Sigmoid colon (tissue), 6 donors: ENCODE measurements at regions not wholly inside any gene's neighbourhood (a gene's known extent, or its start where the extent isn't known, plus 50 kb on each side); places are given as distances from the start of the nearest gene placed in this dataset.

Experiments
- DNase-seq: peaks from one replicate; pipeline ENCODE4 v3.0.0-alpha.2; 2019
- H3K27ac ChIP-seq, 4 donors: fragments of 200-600 bp; sonication (generic); one replicate each; pipeline ENCODE4 v1.5.1; 2016 to 2019; ENCODE audit warnings: mild to moderate bottlenecking in 1 of 4
- H3K27me3 ChIP-seq, 3 donors: fragments of 200-600 bp; sonication (generic); one replicate each; pipeline ENCODE4 v1.5.1; 2019; ENCODE audit warnings: mild to moderate bottlenecking in 1 of 3
- H3K36me3 ChIP-seq, 4 donors: fragments of 200-600 bp; sonication (generic); one replicate each; pipeline ENCODE4 v1.5.1; 2016 to 2019
- H3K4me1 ChIP-seq, 4 donors: fragments of 200-600 bp; sonication (generic); one replicate each; pipeline ENCODE4 v1.5.1; 2017 to 2019
- H3K4me3 ChIP-seq, 4 donors: fragments of 200-600 bp; sonication (generic); one replicate each; pipeline ENCODE4 v1.5.1; 2017 to 2019; ENCODE audit warnings: mild to moderate bottlenecking in 2 of 4, moderate library complexity in 1 of 4
- H3K9me3 ChIP-seq, 4 donors: fragments of 200-600 bp in 3 of 4; sonication (generic) in 3 of 4; one replicate each; pipeline versions ENCODE4 v1.5.1 to v1.6.1; 2013 to 2019
- CTCF ChIP-seq, 4 experiments: fragments of 450-650 bp in 3 of 4; fragments of 200-600 bp in 1 of 4; IDR thresholded peaks; one replicate each; pipeline ENCODE4 v1.5.1; 2016 to 2019; ENCODE audit warnings: antibody characterized with exemption in 4 of 4, mild to moderate bottlenecking in 3 of 4, moderate library complexity in 2 of 4
- EP300 ChIP-seq, 4 donors: sonication (generic); formaldehyde crosslinking; IDR thresholded peaks; one replicate each; pipeline ENCODE4 v1.6.1; 2017; ENCODE audit warnings: antibody characterized with exemption in 4 of 4
- POLR2A ChIP-seq, 2 donors: fragments of 450-650 bp; IDR thresholded peaks; one replicate each; pipeline ENCODE4 v1.6.1; 2016; ENCODE audit warnings: antibody characterized with exemption in 2 of 2, mild to moderate bottlenecking in 2 of 2, moderate library complexity in 2 of 2
- POLR2AphosphoS5 ChIP-seq, 4 donors: sonication (generic); formaldehyde crosslinking; IDR thresholded peaks; one replicate each; pipeline ENCODE4 v1.6.1; 2017; ENCODE audit warnings: antibody characterized with exemption in 4 of 4
- WGBS, 2 donors: extraction: QIAGEN DNeasy Blood & Tissue Kit; methylation state at CpG; one replicate each; pipeline ENCODE4 v1.1.7; 2013; 5-methylcytosine and 5-hydroxymethylcytosine counted together
- intact Hi-C: fragments of 100-400 bp; cut with DNase I; formaldehyde crosslinking; loops from one replicate; pipeline ENCODE4 v1.15.1; 2023
- donor health status: healthy with polysubstance abuse.
- donor health status: healthy.

DNA sequence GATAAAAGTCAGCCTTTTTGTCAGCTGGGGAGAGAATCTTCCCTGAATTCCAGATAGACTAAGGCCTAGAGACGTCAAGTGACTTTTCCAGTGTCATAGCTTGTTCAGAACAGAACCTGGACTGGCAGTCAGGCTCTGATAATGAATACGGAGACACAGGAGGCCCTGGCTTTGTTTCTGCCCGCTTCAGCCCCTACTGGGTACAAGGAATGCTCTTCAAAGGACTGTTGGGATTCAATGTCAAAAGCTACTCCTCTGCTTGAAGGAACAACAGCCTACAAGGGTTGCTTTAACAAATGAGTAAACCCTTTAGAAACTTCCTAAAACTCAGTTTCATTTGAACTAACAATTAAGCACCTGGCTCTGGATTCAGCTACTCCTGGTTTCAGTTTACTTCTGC lies 412.3 kb downstream of the OXSM start:
- no peak overlapping the region for H3K4me3 ChIP-seq
- TF ChIP-seq POLR2A (IDR thresholded peaks at IDR 0.05) (no peak), EP300 (IDR thresholded peaks at IDR 0.05) (no peak), POLR2AphosphoS5 (IDR thresholded peaks at IDR 0.05) (no peak), CTCF (IDR thresholded peaks at IDR 0.05) (no peak)
- no peaks in the 10 kb centered on the region for H3K36me3 ChIP-seq
- DNase-seq = no peak
- intact Hi-C loops = no loop called here
- H3K27ac ChIP-seq = no peak overlapping the region
- no peaks in the 10 kb centered on the region for H3K27me3 ChIP-seq
- H3K9me3 ChIP-seq = no peaks in the 10 kb centered on the region
- WGBS, 2 donors = 46 to 74% methylated on average over 3 of the region's 3 CpGs
- peaks cover 0 to 12% (median 0%) of the 10 kb centered on the region in 4 donors for H3K4me1 ChIP-seq

GRCh38 chr3:26205475-26205874 lies 415.6 kb downstream of the OXSM start:
- no peak overlapping the region for H3K4me3 ChIP-seq
- peaks cover 0 to 3% (median 0%) of the 10 kb centered on the region in 4 donors for H3K9me3 ChIP-seq
- WGBS, 2 donors = 87 to 94% methylated on average over 1 of the region's 1 CpG
- H3K27ac ChIP-seq = no peak overlapping the region
- TF ChIP-seq POLR2A (IDR thresholded peaks at IDR 0.05) = no peak
- no peak for TF ChIP-seq EP300 (IDR thresholded peaks at IDR 0.05)
- TF ChIP-seq CTCF (IDR thresholded peaks at IDR 0.05) = no peak
- TF ChIP-seq POLR2AphosphoS5 (IDR thresholded peaks at IDR 0.05) = no peak
- intact Hi-C loops = no loop called here
- no peaks in the 10 kb centered on the region for H3K36me3 ChIP-seq
- peaks cover 0 to 12% (median 0%) of the 10 kb centered on the region in 4 donors for H3K4me1 ChIP-seq
- DNase-seq = no peak
- H3K27me3 ChIP-seq = no peaks in the 10 kb centered on the region

DNA sequence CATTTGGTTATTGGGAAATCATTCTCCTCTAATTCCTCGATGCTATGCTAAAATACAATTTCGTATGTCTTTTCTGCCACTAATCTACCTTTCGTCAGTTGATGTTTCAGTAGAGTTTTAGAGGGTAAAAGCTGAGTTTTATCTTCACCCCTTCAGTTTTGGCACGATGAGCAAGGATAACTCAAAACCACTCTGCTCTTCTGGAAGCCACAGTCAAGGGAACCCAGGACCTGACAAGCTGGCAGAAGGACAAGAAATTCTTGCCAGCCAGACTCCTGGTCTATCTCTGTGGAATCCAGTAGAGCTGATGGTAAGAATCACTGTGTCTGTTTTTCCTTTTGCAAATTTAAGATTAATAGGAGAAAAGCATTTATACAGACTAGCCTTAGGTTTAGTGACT lies 414.4 kb upstream of the LRRC3B start:
- Histone ChIP-seq H3K9me3 (peaks cover 0 to 3% (median 0%) of the 10 kb centered on the region in 4 donors), H3K27me3 (no peaks in the 10 kb centered on the region), H3K27ac (no peak overlapping the region), H3K4me1 (peaks cover 0 to 12% (median 0%) of the 10 kb centered on the region in 4 donors), H3K4me3 (no peak overlapping the region), H3K36me3 (no peaks in the 10 kb centered on the region)
- DNase-seq = no peak
- WGBS, 2 donors = 81 to 88% methylated on average over 4 of the region's 4 CpGs
- intact Hi-C loops = no loop called here
- TF ChIP-seq EP300 (IDR thresholded peaks at IDR 0.05) (no peak), CTCF (IDR thresholded peaks at IDR 0.05) (no peak), POLR2A (IDR thresholded peaks at IDR 0.05) (no peak), POLR2AphosphoS5 (IDR thresholded peaks at IDR 0.05) (no peak)

DNA sequence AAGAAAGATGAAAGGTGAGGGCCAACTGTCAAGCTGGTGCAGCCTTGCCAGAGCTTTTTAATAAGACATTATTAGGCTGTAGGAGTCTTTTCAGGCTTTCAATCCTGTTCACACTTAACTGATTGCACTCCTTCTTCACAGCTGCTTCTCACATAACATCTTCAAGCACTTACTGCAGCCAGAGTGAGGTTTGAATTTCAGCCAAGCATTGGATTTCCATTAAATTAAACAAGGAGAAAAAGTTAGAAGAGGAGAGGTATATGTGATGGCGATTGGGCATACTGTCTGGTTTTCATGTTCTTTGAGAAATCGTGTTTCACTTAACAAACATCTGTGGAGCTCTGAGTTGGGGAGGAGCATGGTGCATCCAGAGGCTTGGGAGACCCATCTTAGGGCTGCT lies 392.8 kb upstream of the LRRC3B start:
- no peak for DNase-seq
- Histone ChIP-seq H3K4me1 (no peaks in the 10 kb centered on the region), H3K27me3 (no peaks in the 10 kb centered on the region), H3K27ac (no peak overlapping the region), H3K9me3 (no peaks in the 10 kb centered on the region), H3K36me3 (no peaks in the 10 kb centered on the region), H3K4me3 (no peak overlapping the region)
- 73 to 77% methylated on average over 2 of the region's 2 CpGs for WGBS, 2 donors
- intact Hi-C loops = no loop called here
- no peak for TF ChIP-seq POLR2AphosphoS5 (IDR thresholded peaks at IDR 0.05)
- no peak for TF ChIP-seq EP300 (IDR thresholded peaks at IDR 0.05)
- TF ChIP-seq CTCF (IDR thresholded peaks at IDR 0.05) = no peak
- no peak for TF ChIP-seq POLR2A (IDR thresholded peaks at IDR 0.05)

GRCh38 chr3:26233374-26233773 lies 389.2 kb upstream of the LRRC3B start:
- TF ChIP-seq CTCF (IDR thresholded peaks at IDR 0.05) (no peak), POLR2A (IDR thresholded peaks at IDR 0.05) (no peak), EP300 (IDR thresholded peaks at IDR 0.05) (no peak), POLR2AphosphoS5 (IDR thresholded peaks at IDR 0.05) (no peak)
- no peak overlapping the region for H3K27ac ChIP-seq
- no peak for DNase-seq
- no peaks in the 10 kb centered on the region for H3K36me3 ChIP-seq
- H3K4me1 ChIP-seq = peaks cover 0 to 19% (median 7%) of the 10 kb centered on the region in 4 donors
- H3K4me3 ChIP-seq = no peak overlapping the region
- intact Hi-C loops = no loop called here
- H3K27me3 ChIP-seq = no peaks in the 10 kb centered on the region
- no peaks in the 10 kb centered on the region for H3K9me3 ChIP-seq
- WGBS, 2 donors = 77 to 89% methylated on average over 4 of the region's 4 CpGs
